GM12872 (cell line): ENCODE measurements at regions not wholly inside any gene's neighbourhood (a gene's known extent, or its start where the extent isn't known, plus 50 kb on each side); places are given as distances from the start of the nearest gene placed in this dataset.

ENCODE experiments used
- CTCF ChIP-seq: IDR thresholded peaks from 3 replicates; pipeline ENCODE4 v1.5.1; 2011; ENCODE audit warnings: low read depth, mild to moderate bottlenecking, low read length, moderate library complexity; ENCODE audit not compliant: insufficient read depth

- TF ChIP-seq CTCF: no peak
Observed at GRCh38 chrX:23548164-23548563, 119.1 kb upstream of the PRDX4 start.

GRCh38 chrX:23552303-23552702 is 115.0 kb upstream of the PRDX4 start:
- TF ChIP-seq CTCF: no peak

GRCh38 chrX:23554304-23554703 is 113.0 kb upstream of the PRDX4 start:
- TF ChIP-seq CTCF: peak; percentile 37; the same call in 1 of the 3 replicates

- no peak for TF ChIP-seq CTCF
Observed at GRCh38 chrX:23557070-23557469, 110.2 kb upstream of the PRDX4 start.

GRCh38 chrX:23559975-23560374 is 107.3 kb upstream of the PRDX4 start:
- no peak for TF ChIP-seq CTCF

- no peak for TF ChIP-seq CTCF
Observed at GRCh38 chrX:23570674-23571343, 96.5 kb upstream of the PRDX4 start.

- no peak for TF ChIP-seq CTCF
Observed at GRCh38 chrX:23575281-23575680, 92.0 kb upstream of the PRDX4 start.
